ENCODE measurements at regions not wholly inside any gene's neighbourhood (a gene's known extent, or its start where the extent isn't known, plus 50 kb on each side); places are given as distances from the start of the nearest gene placed in this dataset.

GRCh38 chr10:28354511-28354910 lies 51.6 kb upstream of the MPP7 start:
- DNase-seq (ENCODE audit: low read depth), result no peak
- H3K4me3 ChIP-seq (ENCODE audit: low read length), result no peak overlapping the region
- no peak for TF ChIP-seq CTCF (conservative IDR thresholded peaks at IDR 0.05; ENCODE audit: low read depth, low read length)

GRCh38 chr10:28355376-28355775 lies 52.5 kb upstream of the MPP7 start:
- DNase-seq (ENCODE audit: low read depth), result no peak

GRCh38 chr10:28359334-28359733 lies 56.5 kb upstream of the MPP7 start:
- DNase-seq (ENCODE audit: low read depth), result no peak
- no peak for TF ChIP-seq CTCF (conservative IDR thresholded peaks at IDR 0.05; ENCODE audit: low read depth, low read length)
- H3K4me3 ChIP-seq (ENCODE audit: low read length), result no peak overlapping the region

More at GRCh38 chr10:28355376-28355775, 52.5 kb upstream of the MPP7 start:
- no peak overlapping the region for H3K4me3 ChIP-seq (ENCODE audit: low read length)
- TF ChIP-seq CTCF (conservative IDR thresholded peaks at IDR 0.05; ENCODE audit: low read depth, low read length), result no peak

- no peak overlapping the region for H3K4me3 ChIP-seq (ENCODE audit: low read length)
- no peak for TF ChIP-seq CTCF (conservative IDR thresholded peaks at IDR 0.05; ENCODE audit: low read depth, low read length)
- no peak for DNase-seq (ENCODE audit: low read depth)
Measured at GRCh38 chr10:28360175-28360574, 57.3 kb upstream of the MPP7 start.

- TF ChIP-seq CTCF (conservative IDR thresholded peaks at IDR 0.05; ENCODE audit: low read depth, low read length), result no peak
- H3K4me3 ChIP-seq (ENCODE audit: low read length), result no peak overlapping the region
- no peak for DNase-seq (ENCODE audit: low read depth)
Measured at GRCh38 chr10:28363376-28363775, 60.5 kb upstream of the MPP7 start.

- no peak for TF ChIP-seq CTCF (conservative IDR thresholded peaks at IDR 0.05; ENCODE audit: low read depth, low read length)
- DNase-seq (ENCODE audit: low read depth), result no peak
- no peak overlapping the region for H3K4me3 ChIP-seq (ENCODE audit: low read length)
Measured at GRCh38 chr10:28365840-28366239, 63.0 kb upstream of the MPP7 start.

GRCh38 chr10:28366994-28367393 lies 64.1 kb upstream of the MPP7 start:
- DNase-seq (ENCODE audit: low read depth), result no peak
- H3K4me3 ChIP-seq (ENCODE audit: low read length), result no peak overlapping the region
- no peak for TF ChIP-seq CTCF (conservative IDR thresholded peaks at IDR 0.05; ENCODE audit: low read depth, low read length)

Data from retinal pigment epithelial cell (primary cell).